ENCODE measurements at regions not wholly inside any gene's neighbourhood (a gene's known extent, or its start where the extent isn't known, plus 50 kb on each side); places are given as distances from the start of the nearest gene placed in this dataset.

DNA sequence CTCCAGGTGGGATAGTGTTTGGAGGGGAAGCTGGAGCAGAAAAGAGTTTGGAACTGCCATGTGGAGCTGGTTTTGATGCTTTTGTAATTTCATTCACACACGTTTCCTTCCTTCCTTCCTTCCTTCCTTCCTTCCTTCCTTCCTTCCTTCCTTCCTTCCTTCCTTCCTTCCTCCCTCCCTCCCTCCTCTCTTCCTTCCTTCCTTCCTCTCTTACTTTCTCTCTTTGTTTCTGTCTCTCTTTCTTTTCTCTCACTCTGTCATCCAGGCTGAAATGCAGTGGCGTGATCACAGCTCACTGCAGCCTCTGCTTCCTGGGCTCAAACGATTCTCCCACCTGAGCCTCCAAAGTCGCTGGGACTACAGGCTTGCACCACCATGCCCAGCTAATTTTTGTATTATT, 168.0 kb upstream of the ARID2 start:
- TF ChIP-seq, protein P1, sequence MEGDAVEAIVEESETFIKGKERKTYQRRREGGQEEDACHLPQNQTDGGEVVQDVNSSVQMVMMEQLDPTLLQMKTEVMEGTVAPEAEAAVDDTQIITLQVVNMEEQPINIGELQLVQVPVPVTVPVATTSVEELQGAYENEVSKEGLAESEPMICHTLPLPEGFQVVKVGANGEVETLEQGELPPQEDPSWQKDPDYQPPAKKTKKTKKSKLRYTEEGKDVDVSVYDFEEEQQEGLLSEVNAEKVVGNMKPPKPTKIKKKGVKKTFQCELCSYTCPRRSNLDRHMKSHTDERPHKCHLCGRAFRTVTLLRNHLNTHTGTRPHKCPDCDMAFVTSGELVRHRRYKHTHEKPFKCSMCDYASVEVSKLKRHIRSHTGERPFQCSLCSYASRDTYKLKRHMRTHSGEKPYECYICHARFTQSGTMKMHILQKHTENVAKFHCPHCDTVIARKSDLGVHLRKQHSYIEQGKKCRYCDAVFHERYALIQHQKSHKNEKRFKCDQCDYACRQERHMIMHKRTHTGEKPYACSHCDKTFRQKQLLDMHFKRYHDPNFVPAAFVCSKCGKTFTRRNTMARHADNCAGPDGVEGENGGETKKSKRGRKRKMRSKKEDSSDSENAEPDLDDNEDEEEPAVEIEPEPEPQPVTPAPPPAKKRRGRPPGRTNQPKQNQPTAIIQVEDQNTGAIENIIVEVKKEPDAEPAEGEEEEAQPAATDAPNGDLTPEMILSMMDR (IDR thresholded peaks at IDR 0.05): no peak
- ATAC-seq (ENCODE audit: low FRiP score): no peak
- DNase-seq (ENCODE audit: low spot score): no peak

DNA sequence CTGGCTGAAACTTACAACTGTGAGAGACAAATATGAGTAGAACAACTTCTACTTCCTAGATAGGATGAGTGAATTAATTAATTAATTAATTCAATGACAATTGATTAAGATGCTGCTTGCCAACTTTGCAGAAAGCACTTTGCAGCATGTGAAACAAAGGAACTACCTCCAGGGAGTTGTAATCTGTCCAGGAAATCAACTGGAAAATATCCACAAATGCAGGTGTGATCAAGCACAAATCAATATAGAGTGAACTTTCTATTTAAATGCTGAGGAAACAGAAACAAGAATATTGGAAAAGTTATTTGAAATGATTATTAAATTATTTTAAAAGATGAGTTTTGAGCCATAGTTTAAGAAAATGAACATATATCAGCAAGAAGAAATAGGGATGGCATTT, 163.9 kb upstream of the ARID2 start:
- ATAC-seq (ENCODE audit: low FRiP score): no peak
- TF ChIP-seq, protein P1 (IDR thresholded peaks at IDR 0.05): no peak

DNA sequence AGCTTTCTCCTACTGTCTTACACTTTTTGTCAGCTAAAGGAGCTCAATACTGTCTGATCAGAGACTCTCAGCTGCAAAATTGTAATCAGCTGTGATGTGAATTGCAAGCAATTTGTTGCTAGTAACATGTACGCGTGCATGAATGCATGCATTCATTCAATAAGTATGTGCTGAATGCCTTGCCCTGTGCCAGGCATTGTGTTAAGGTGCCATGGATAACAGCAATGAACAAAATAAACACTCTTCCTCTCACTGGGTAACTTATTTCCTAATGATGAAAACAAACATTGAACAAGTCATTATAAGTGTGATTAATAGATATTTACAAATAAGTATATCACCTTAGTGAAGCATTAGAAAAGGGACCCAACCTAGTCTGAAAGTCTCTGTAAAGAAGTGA, 163.2 kb upstream of the ARID2 start:
- no peak for DNase-seq (ENCODE audit: low spot score)
- TF ChIP-seq, protein P1 (IDR thresholded peaks at IDR 0.05): no peak
- ATAC-seq (ENCODE audit: low FRiP score): no peak

More for the DNA sequence above, 163.9 kb upstream of the ARID2 start:
- DNase-seq (ENCODE audit: low spot score): no peak

DNA sequence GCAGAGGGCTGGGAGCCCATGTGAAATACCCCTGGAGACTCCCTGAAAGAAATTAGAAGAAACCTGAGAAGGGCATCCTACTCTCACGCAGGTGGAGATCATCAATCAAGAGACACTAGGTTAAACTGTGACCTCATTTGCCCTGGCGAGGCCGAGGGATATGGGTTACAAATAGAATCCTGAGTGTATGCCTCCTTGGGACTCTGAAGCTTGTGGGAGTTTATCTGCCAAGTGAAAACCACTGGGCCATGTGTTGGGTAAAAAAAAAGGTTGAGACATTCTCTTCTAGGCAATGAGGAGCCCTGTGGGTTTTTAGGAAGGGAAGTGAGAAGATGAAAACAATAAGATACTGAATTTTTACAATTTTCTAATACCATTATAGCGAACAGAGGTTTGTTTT, 160.7 kb upstream of the ARID2 start:
- DNase-seq (ENCODE audit: low spot score): no peak
- TF ChIP-seq, protein P1 (IDR thresholded peaks at IDR 0.05): no peak
- no peak for ATAC-seq (ENCODE audit: low FRiP score)

DNA sequence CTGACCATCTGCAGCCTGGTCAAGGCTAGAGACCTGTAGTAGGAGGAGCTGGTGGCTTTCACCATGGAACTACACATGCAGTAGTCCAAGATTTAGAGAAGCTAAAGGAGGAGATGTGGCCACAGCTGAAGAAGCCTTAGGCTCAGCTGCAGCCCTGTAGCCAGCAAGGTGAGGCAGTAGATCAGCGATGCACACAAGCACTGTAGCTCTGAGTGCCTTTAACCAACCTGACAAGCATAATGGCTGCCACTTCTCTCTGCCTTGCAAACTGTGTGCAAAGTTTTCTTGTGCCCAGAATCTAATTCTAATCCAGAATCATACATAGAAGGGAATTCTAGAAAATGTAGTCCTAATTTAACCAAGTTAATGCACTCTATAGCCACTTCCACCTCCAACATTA, 159.0 kb upstream of the ARID2 start:
- no peak for DNase-seq (ENCODE audit: low spot score)
- TF ChIP-seq, protein P1 (IDR thresholded peaks at IDR 0.05): no peak
- no peak for ATAC-seq (ENCODE audit: low FRiP score)

DNA sequence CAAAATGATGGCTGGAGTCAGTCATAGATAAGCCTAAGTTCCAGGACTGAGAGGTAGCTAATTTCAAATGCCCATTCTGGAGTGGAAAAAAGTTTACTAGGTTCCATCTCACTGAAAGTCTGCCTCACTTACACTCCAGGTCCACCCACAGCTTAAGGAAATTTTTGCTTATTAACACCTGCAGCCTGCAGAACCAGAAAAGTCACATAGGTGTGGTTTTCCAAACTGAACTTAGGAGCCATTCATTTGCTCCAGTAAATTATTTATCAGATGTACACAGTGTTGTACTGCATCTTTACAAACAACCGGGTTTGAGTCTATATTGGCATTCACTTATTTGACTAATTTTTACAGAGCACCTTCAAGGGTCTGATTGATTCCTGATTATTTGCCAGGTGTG, 157.4 kb upstream of the ARID2 start:
- TF ChIP-seq, protein P1 (IDR thresholded peaks at IDR 0.05): no peak

DNA sequence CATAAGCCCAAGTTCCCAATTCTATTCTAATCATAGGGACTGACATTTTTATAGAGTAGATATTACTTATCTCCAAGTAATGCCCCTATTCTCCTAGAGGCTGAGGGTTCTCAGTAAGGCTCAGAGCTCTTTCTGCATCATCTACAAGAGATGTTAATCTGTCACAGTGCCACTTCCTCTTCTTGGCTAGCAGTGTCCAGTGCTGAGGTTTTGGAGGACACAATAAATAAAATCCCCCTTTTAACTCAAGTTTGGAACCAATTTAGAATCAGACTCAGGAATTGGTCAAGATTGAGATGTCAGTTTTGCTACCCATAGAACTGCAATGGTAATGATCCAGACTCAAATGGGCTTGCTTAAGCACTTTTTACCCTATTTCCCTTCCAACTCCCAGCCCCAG, 154.1 kb upstream of the ARID2 start:
- DNase-seq (ENCODE audit: low spot score) (no peak), ATAC-seq (ENCODE audit: low FRiP score) (no peak)
- TF ChIP-seq, protein P1 (IDR thresholded peaks at IDR 0.05): no peak

More for the DNA sequence above, 157.4 kb upstream of the ARID2 start:
- DNase-seq (ENCODE audit: low spot score) (no peak), ATAC-seq (ENCODE audit: low FRiP score) (no peak)

Measured in omental fat pad (tissue), 3 donors.